Breast epithelium (tissue), 4 donors: ENCODE measurements at regions not wholly inside any gene's neighbourhood (a gene's known extent, or its start where the extent isn't known, plus 50 kb on each side); places are given as distances from the start of the nearest gene placed in this dataset.

ENCODE experiments used
- DNase-seq, 2 donors: peaks; one replicate each; pipeline ENCODE4 v3.0.0-alpha.2; 2019; ENCODE audit warnings: low spot score in 2 of 2
- H3K27ac ChIP-seq, 2 donors: fragments of 200-600 bp; sonication (generic) in 1 of 2; one replicate each; pipeline ENCODE4 v1.5.1; 2016 to 2019; ENCODE audit warnings: mild to moderate bottlenecking in 1 of 2
- H3K27me3 ChIP-seq, 2 donors: fragments of 200-600 bp; sonication (generic) in 1 of 2; one replicate each; pipeline versions ENCODE4 v1.5.1 to v1.6.0; 2017 to 2019; ENCODE audit warnings: control low read depth in 1 of 2, mild to moderate bottlenecking in 1 of 2
- H3K36me3 ChIP-seq: fragments of 200-600 bp; one replicate; pipeline ENCODE4 v1.5.1; 2019
- H3K4me1 ChIP-seq, 2 donors: fragments of 200-600 bp; sonication (generic); one replicate each; pipeline ENCODE4 v1.5.1; 2016 to 2019; ENCODE audit warnings: control low read depth in 1 of 2
- H3K4me3 ChIP-seq, 3 donors: fragments of 200-600 bp; sonication (generic); 1 replicate in 2 of 3; 2 replicates in 1 of 3; pipeline ENCODE4 v1.5.1; 2016 to 2019; ENCODE audit warnings: mild to moderate bottlenecking in 3 of 3, moderate library complexity in 2 of 3
- H3K9me3 ChIP-seq, 2 donors: fragments of 200-600 bp; sonication (generic) in 1 of 2; one replicate each; pipeline ENCODE4 v1.5.1; 2016 to 2019; ENCODE audit warnings: control low read depth in 1 of 2
- POLR2A ChIP-seq: fragments of 450-650 bp; IDR thresholded peaks from one replicate; pipeline ENCODE4 v1.6.1; 2016; ENCODE audit warnings: antibody characterized with exemption, mild to moderate bottlenecking, moderate library complexity
- POLR2AphosphoS5 ChIP-seq, 3 donors: sonication (generic); formaldehyde crosslinking; IDR thresholded peaks; one replicate each; pipeline ENCODE4 v1.6.1; 2017; ENCODE audit warnings: antibody characterized with exemption in 3 of 3
- intact Hi-C: fragments of 100-400 bp; cut with DNase I; formaldehyde crosslinking; loops from one replicate; pipeline ENCODE4 v1.15.1; 2023; ENCODE audit warnings: low total_unique reads
- TF ChIP-seq, protein P1 (sequence below), 3 donors: fragments of 450-650 bp; IDR thresholded peaks; one replicate each; pipeline ENCODE4 v1.5.1; 2016 to 2017; ENCODE audit warnings: antibody characterized with exemption in 3 of 3, mild to moderate bottlenecking in 3 of 3, moderate library complexity in 3 of 3

DNA sequence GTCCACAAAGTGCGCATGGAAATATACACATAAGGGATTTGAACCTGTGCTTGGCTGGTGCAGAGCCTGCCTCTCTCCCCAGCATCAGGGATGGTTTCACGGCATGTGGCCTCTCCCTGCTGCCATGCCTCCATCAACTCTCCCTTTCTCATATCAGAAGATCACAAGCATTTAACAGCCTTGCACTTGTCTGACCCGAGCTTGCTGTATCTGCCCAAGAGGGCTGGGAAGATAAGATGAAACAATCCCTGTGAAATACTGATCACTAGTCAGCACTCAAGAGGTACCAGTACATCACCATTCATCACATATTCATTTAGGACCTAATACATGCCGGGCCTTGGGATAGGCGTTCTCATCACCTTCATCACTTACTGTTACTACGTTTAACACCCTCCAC, 107.6 kb upstream of the ARHGEF3 start:
- Histone ChIP-seq H3K36me3 (no peaks in the 10 kb centered on the region), H3K27ac (no peak overlapping the region), H3K27me3 (no peaks in the 10 kb centered on the region), H3K4me1 (no peaks in the 10 kb centered on the region), H3K9me3 (no peaks in the 10 kb centered on the region), H3K4me3 (no peak overlapping the region)
- TF ChIP-seq POLR2A = no peak
- TF ChIP-seq POLR2AphosphoS5 (IDR thresholded peaks at IDR 0.05) = no peak
- TF ChIP-seq, protein P1, sequence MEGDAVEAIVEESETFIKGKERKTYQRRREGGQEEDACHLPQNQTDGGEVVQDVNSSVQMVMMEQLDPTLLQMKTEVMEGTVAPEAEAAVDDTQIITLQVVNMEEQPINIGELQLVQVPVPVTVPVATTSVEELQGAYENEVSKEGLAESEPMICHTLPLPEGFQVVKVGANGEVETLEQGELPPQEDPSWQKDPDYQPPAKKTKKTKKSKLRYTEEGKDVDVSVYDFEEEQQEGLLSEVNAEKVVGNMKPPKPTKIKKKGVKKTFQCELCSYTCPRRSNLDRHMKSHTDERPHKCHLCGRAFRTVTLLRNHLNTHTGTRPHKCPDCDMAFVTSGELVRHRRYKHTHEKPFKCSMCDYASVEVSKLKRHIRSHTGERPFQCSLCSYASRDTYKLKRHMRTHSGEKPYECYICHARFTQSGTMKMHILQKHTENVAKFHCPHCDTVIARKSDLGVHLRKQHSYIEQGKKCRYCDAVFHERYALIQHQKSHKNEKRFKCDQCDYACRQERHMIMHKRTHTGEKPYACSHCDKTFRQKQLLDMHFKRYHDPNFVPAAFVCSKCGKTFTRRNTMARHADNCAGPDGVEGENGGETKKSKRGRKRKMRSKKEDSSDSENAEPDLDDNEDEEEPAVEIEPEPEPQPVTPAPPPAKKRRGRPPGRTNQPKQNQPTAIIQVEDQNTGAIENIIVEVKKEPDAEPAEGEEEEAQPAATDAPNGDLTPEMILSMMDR (IDR thresholded peaks at IDR 0.05) = no peak
- DNase-seq = no peak
- intact Hi-C loops = no loop called here

DNA sequence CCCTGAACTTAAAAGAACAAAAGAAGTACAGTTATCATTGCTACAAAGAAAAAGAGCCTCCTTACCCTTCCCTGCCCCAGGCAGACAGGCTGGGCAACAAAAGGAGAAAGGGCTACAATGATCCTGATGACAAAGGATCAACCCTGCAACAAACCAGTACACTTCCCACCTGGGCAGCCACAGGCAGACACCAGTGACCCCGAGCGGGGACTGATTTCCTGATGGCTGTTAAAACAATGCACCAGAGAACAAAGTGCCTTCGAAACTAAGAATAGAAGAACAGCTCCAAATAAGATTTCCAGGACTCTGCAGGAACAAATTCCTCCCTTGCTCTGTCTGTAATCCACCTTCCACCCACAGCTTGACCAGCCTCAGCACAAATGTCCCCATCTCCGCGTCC, 106.3 kb upstream of the ARHGEF3 start:
- Histone ChIP-seq H3K27me3 (no peaks in the 10 kb centered on the region), H3K27ac (no peak overlapping the region), H3K4me1 (no peaks in the 10 kb centered on the region), H3K4me3 (no peak overlapping the region), H3K9me3 (no peaks in the 10 kb centered on the region), H3K36me3 (no peaks in the 10 kb centered on the region)
- DNase-seq = no peak
- TF ChIP-seq POLR2AphosphoS5 (IDR thresholded peaks at IDR 0.05) = no peak
- intact Hi-C loops = no loop called here

DNA sequence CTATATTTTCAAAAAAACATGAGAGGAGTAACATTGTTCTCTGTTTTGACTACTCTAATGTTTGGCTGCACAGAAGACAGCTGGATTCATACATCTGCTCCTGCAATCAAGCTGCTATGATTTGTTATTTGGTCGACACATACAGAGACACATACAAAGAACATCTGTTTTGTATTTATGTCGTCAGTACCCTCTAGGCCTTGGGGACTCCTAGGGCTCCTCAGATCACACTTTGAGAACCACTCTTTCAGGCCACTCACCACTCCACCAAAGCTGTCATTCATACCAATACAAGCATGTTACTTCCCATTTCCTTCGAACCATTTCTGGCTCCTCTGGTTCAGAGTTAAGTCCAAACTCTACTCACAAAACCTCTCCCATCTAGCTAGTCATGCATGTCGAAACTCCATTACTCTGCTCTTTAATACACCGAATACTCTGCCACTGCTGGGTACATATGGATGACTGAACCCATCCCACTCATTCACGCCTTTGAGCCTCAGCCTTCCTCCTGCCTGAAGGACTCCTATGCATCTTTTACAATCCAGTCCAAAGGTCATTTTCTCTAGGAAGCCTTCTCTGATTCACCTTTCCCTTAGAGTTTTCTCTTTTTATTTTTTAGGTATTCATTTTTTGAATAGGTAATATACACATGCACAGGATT, 102.9 kb upstream of the ARHGEF3 start:
- intact Hi-C loops = no loop called here
- Histone ChIP-seq H3K27ac (no peak overlapping the region), H3K36me3 (no peaks in the 10 kb centered on the region), H3K27me3 (no peaks in the 10 kb centered on the region), H3K4me1 (no peaks in the 10 kb centered on the region), H3K4me3 (no peak overlapping the region), H3K9me3 (no peaks in the 10 kb centered on the region)
- no peak for TF ChIP-seq POLR2AphosphoS5 (IDR thresholded peaks at IDR 0.05)
- TF ChIP-seq POLR2A = no peak
- TF ChIP-seq, protein P1 (IDR thresholded peaks at IDR 0.05) = no peak
- DNase-seq = no peak

DNA sequence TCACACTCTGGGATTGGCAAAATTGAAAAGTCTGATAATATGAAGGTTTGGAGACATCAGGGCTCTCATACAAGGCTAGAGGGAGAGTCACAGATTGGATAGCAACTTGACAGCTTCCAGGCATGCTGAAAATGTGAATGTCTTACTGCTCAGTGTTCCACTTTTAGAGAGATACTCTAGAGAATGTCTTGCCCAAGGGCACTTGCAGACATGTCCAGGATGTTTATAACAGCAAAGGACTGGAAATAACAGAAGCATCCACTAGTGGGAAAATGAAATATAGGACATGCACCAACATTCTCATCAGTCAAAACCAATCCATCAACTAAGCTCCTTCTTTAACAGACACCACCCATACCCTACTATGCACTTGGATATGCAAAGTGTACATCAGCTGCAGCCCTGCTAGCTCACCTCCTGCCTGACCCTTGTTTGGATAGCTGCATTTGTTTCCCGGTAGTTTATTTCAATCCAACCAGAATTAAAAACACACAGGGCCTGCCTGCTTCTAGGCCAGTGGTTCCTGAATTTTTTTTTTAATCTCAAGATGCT, 101.6 kb upstream of the ARHGEF3 start:
- intact Hi-C loops = loop anchor here (2.0 kb wide), 1 partner anchor 27 kb away; no protein-coding TSS in a partner anchor
- TF ChIP-seq POLR2AphosphoS5 (IDR thresholded peaks at IDR 0.05) (no peak), POLR2A (no peak)
- TF ChIP-seq, protein P1 (IDR thresholded peaks at IDR 0.05) = no peak
- H3K4me3 ChIP-seq = no peak overlapping the region
- no peaks in the 10 kb centered on the region for H3K36me3 ChIP-seq
- H3K9me3 ChIP-seq = no peaks in the 10 kb centered on the region
- DNase-seq = no peak
- no peaks in the 10 kb centered on the region for H3K4me1 ChIP-seq
- H3K27ac ChIP-seq = no peak overlapping the region
- no peaks in the 10 kb centered on the region for H3K27me3 ChIP-seq

DNA sequence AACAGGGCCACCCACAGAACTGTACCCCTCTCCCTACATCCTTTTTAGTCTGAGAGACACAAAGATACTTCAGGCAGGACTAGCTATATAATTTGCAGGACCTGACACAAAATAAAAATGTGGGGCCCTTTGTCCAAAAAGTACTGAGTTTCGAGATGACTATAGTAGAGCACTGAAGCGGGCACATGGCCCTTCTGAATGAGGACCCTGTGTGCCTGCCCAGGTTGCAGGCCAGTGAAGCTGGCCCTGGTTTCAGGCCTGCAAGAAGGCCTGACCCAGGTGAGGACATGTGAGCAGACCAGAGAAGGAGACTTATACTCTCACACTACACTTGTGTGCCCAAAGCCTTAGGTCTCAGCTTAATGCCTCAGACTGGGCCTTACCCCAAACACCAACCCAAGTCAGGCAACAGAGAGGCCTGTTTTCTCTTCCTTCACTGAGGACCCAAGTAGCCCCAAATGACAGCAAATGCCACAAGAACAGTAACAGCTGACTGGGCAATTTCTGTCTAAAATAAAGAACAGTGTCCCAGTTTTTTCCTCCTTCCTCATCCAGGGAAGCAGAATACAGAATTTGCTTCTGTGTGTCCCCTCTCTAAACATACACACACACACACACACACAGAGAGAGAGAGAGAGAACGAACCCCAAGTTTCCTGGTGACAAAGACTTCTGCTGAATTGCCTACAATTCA, 100.9 kb upstream of the ARHGEF3 start:
- Histone ChIP-seq H3K4me1 (no peaks in the 10 kb centered on the region), H3K27ac (no peak overlapping the region), H3K4me3 (no peak overlapping the region), H3K9me3 (no peaks in the 10 kb centered on the region), H3K27me3 (no peaks in the 10 kb centered on the region), H3K36me3 (no peaks in the 10 kb centered on the region)
- intact Hi-C loops = loop anchor here (2.0 kb wide), 1 partner anchor 28 kb away; no protein-coding TSS in a partner anchor
- TF ChIP-seq, protein P1 (IDR thresholded peaks at IDR 0.05) = no peak
- TF ChIP-seq POLR2A (no peak), POLR2AphosphoS5 (IDR thresholded peaks at IDR 0.05) (no peak)
- DNase-seq = no peak
